ENCODE measurements at regions not wholly inside any gene's neighbourhood (a gene's known extent, or its start where the extent isn't known, plus 50 kb on each side); places are given as distances from the start of the nearest gene placed in this dataset.

DNA sequence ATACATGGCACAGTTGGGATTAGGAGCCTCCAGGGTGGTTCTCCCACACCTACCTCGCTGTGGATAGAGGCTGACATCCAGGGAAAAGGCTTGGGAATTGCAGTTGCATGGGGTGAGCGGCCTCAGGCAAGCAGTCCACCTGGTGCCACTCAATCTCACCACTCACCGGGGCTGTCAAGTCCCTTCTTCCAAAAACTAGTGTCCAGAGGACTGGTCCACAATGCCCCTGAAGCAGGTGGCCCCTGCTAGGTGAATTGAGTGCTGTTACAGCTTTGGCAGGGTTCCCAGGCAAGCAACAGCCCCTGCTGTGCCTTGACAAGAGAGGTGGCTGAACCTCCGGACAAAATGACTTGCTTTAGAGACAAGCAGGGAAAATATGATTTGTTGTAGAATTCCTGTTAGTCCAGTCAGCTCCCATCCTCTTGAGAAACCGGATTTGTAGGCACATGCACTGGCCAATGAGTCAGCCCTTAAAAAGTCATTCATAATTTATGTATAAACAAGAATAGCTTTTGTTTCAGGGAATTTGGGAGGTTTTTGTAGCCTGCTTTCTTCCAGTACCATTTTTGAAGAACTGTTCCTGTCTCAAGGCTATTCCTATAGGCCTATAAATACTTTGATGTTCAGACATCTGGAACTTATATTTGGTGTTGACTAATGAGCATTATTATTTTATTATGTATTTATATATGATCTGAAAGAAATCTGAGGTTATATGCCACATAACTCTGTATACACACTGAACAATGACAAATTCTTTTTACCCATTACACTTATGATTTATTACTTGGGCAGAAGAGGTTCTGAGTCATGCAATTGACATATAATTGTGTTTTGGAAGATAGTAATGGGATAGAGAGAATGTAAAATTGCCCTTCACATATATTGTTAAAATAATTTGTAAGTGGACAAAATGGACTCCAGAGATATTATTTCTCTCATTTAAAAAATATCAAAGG lies 411.1 kb downstream of the ACTL7B start:
- Histone ChIP-seq H3K4me2 (no peak overlapping the region), H3K36me3 (replicated peaks; ENCODE audit: insufficient read depth, low read depth) (no peaks in the 10 kb centered on the region), H4K20me1 (ENCODE audit: insufficient read depth, poor library complexity, severe bottlenecking) (no peaks in the 10 kb centered on the region), H3K27me3 (no peaks in the 10 kb centered on the region), H3K79me2 (no peaks in the 10 kb centered on the region), H3K9me3 (ENCODE audit: low read depth) (no peaks in the 10 kb centered on the region), H3K27ac (peak overlapping the region; percentile 60), H3K9me2 (replicated peaks; ENCODE audit: insufficient read depth) (no peaks in the 10 kb centered on the region), H3K4me1 (ENCODE audit: insufficient read depth) (peaks cover 19% of the 10 kb centered on the region), H2AFZ (no peak overlapping the region), H3K4me3 (no peak overlapping the region)
- WGBS (ENCODE audit: low lambda C conversion rate, missing lambda C conversion rate): 62% methylated on average over 5 of the region's 5 CpGs
- peak; percentile 60 for DNase-seq (ENCODE audit: low spot score)
- TF ChIP-seq, protein P1, sequence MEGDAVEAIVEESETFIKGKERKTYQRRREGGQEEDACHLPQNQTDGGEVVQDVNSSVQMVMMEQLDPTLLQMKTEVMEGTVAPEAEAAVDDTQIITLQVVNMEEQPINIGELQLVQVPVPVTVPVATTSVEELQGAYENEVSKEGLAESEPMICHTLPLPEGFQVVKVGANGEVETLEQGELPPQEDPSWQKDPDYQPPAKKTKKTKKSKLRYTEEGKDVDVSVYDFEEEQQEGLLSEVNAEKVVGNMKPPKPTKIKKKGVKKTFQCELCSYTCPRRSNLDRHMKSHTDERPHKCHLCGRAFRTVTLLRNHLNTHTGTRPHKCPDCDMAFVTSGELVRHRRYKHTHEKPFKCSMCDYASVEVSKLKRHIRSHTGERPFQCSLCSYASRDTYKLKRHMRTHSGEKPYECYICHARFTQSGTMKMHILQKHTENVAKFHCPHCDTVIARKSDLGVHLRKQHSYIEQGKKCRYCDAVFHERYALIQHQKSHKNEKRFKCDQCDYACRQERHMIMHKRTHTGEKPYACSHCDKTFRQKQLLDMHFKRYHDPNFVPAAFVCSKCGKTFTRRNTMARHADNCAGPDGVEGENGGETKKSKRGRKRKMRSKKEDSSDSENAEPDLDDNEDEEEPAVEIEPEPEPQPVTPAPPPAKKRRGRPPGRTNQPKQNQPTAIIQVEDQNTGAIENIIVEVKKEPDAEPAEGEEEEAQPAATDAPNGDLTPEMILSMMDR (IDR thresholded peaks at IDR 0.05; ENCODE audit: poor library complexity): peak; percentile 3
- no peak for TF ChIP-seq EZH2 (IDR thresholded peaks at IDR 0.05; ENCODE audit: borderline replicate concordance)

DNA sequence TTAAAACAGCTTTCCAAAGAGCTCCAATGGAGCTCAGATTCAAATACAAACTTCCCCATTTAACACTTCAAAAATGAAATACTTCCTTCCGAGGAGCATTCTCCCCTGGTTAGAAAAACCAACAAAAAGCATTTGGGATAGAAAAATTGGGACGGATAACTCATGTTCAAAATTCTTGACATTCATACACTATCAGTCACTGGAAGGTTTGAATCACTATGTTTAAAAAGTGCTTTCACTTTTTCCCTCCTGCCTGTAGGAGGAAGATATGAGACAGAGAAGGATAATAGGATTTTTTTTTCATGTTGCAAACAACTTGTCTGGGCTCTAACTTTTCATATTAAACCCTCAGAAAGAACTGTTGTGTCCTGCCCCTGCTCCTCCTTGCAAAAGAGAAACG lies 412.0 kb downstream of the ACTL7B start:
- Histone ChIP-seq H3K36me3 (replicated peaks; ENCODE audit: insufficient read depth, low read depth) (no peaks in the 10 kb centered on the region), H3K27me3 (no peaks in the 10 kb centered on the region), H4K20me1 (ENCODE audit: insufficient read depth, poor library complexity, severe bottlenecking) (no peaks in the 10 kb centered on the region), H3K4me3 (no peak overlapping the region), H2AFZ (no peak overlapping the region), H3K4me1 (ENCODE audit: insufficient read depth) (peaks cover 19% of the 10 kb centered on the region), H3K79me2 (no peaks in the 10 kb centered on the region), H3K9me3 (ENCODE audit: low read depth) (no peaks in the 10 kb centered on the region), H3K4me2 (peak overlapping the region; percentile 12), H3K27ac (peak overlapping the region; percentile 60), H3K9me2 (replicated peaks; ENCODE audit: insufficient read depth) (no peaks in the 10 kb centered on the region)
- TF ChIP-seq EZH2 (IDR thresholded peaks at IDR 0.05; ENCODE audit: borderline replicate concordance) (no peak), EZH2phosphoT487 (IDR thresholded peaks at IDR 0.05; ENCODE audit: low read depth, severe bottlenecking, unreplicated experiment) (no peak)
- TF ChIP-seq, protein P1 (IDR thresholded peaks at IDR 0.05; ENCODE audit: poor library complexity): no peak
- 73% methylated on average over 3 of the region's 3 CpGs for WGBS (ENCODE audit: low lambda C conversion rate, missing lambda C conversion rate)
- DNase-seq (ENCODE audit: low spot score): no peak

DNA sequence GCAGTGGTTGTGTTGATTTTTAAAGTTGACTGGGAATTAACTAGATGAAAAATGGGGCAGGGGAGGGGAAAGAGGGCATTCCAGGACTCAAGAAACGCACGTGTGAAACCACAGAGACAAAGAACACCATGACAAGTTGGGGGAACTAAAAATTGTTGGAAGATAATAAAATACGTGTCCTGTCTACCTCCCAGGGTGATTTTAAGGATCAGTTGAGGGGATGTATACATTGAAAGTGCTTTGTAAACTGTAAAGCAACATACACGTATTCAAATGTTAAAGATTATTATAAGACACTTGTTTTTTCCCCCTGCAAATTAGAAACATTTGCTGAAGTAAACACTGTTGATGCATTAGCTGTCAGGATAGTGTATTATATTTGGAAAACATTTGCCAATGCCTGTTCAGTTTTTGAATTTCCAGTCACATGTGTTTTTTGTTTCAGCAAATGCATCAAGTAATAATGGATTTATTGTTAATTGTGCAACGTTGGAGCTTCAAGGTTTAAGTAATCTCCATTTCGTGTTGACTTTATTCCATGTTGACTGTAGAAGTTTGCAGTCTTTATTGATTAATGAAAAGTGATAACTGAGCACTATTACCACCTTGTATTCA lies 412.7 kb downstream of the ACTL7B start:
- Histone ChIP-seq H3K27ac (no peak overlapping the region), H3K4me2 (peak overlapping the region; percentile 12), H3K79me2 (no peaks in the 10 kb centered on the region), H2AFZ (no peak overlapping the region), H3K9me2 (replicated peaks; ENCODE audit: insufficient read depth) (no peaks in the 10 kb centered on the region), H4K20me1 (ENCODE audit: insufficient read depth, poor library complexity, severe bottlenecking) (no peaks in the 10 kb centered on the region), H3K9me3 (ENCODE audit: low read depth) (no peaks in the 10 kb centered on the region), H3K27me3 (no peaks in the 10 kb centered on the region), H3K4me3 (no peak overlapping the region), H3K4me1 (ENCODE audit: insufficient read depth) (peaks cover 19% of the 10 kb centered on the region), H3K36me3 (replicated peaks; ENCODE audit: insufficient read depth, low read depth) (no peaks in the 10 kb centered on the region)
- TF ChIP-seq, protein P1 (IDR thresholded peaks at IDR 0.05; ENCODE audit: poor library complexity): no peak
- TF ChIP-seq EZH2phosphoT487 (IDR thresholded peaks at IDR 0.05; ENCODE audit: low read depth, severe bottlenecking, unreplicated experiment): no peak
- TF ChIP-seq EZH2 (IDR thresholded peaks at IDR 0.05; ENCODE audit: borderline replicate concordance): no peak
- DNase-seq (ENCODE audit: low spot score): no peak
- WGBS (ENCODE audit: low lambda C conversion rate, missing lambda C conversion rate): 39% methylated on average over 6 of the region's 6 CpGs
